H1 (cell line): ENCODE measurements at regions not wholly inside any gene's neighbourhood (a gene's known extent, or its start where the extent isn't known, plus 50 kb on each side); places are given as distances from the start of the nearest gene placed in this dataset.

Experiments used
- ATF3 ChIP-seq: IDR thresholded peaks from 2 replicates; pipeline ENCODE4 v1.6.1; 2011; ENCODE audit warnings: low read depth, mild to moderate bottlenecking, low read length; ENCODE audit not compliant: insufficient read depth
- BACH1 ChIP-seq: IDR thresholded peaks from 2 replicates; pipeline ENCODE4 v1.6.1; 2012; ENCODE audit warnings: low read length, improper control_type of control experiment
- BRCA1 ChIP-seq: IDR thresholded peaks from 2 replicates; pipeline ENCODE4 v1.6.1; 2012; ENCODE audit warnings: low read depth, low read length, improper control_type of control experiment
- CHD2 ChIP-seq: IDR thresholded peaks from 2 replicates; pipeline ENCODE4 v1.6.1; 2012; ENCODE audit warnings: low read length, improper control_type of control experiment
- CTCF ChIP-seq, 3 experiments: IDR thresholded peaks; 1 replicate in 2 of 3; 2 replicates in 1 of 3; pipeline versions ENCODE4 v1.5.1 to v1.6.1; 2011; ENCODE audit warnings: low read length in 3 of 3, mild to moderate bottlenecking in 3 of 3, inconsistent platforms in 2 of 3, low read depth in 1 of 3, moderate library complexity in 1 of 3; ENCODE audit not compliant: insufficient read depth in 1 of 3; ENCODE audit errors: control extremely low read depth in 1 of 3
- EZH2 ChIP-seq: fragments of 200-600 bp; sonication (generic); IDR thresholded peaks from 2 replicates; pipeline ENCODE4 v1.7.1; 2012; ENCODE audit warnings: low read depth, mild to moderate bottlenecking, moderate library complexity, low read length, inconsistent platforms; ENCODE audit not compliant: severe bottlenecking
- JUND ChIP-seq: IDR thresholded peaks from 2 replicates; pipeline ENCODE4 v1.6.1; 2011; ENCODE audit warnings: mild to moderate bottlenecking, improper control_type of control experiment, low read length
- KDM1A ChIP-seq: fragments of 200-600, 300-600 bp; sonication (generic); IDR thresholded peaks from 2 replicates; pipeline ENCODE4 v1.7.1; 2016; ENCODE audit warnings: mild to moderate bottlenecking, low read length, borderline replicate concordance
- POLR2A ChIP-seq, 2 experiments: IDR thresholded peaks; 1 replicate in 1 of 2; 2 replicates in 1 of 2; pipeline ENCODE4 v1.6.1; 2011; ENCODE audit warnings: low read depth in 2 of 2, low read length in 2 of 2, mild to moderate bottlenecking in 2 of 2; ENCODE audit errors: control extremely low read depth in 1 of 2
- POLR2AphosphoS5 ChIP-seq: IDR thresholded peaks from 2 replicates; pipeline ENCODE4 v1.6.1; 2011; ENCODE audit warnings: low read depth, low read length
- SIN3A ChIP-seq, 2 experiments: IDR thresholded peaks in 1 of 2; conservative IDR thresholded peaks in 1 of 2; 2 replicates each; pipeline ENCODE4 v1.6.1; 2011 to 2012; ENCODE audit warnings: low read length in 2 of 2, improper control_type of control experiment in 1 of 2, low read depth in 1 of 2, mild to moderate bottlenecking in 1 of 2
- TCF12 ChIP-seq: IDR thresholded peaks from 2 replicates; pipeline ENCODE4 v1.6.1; 2011; ENCODE audit warnings: low read depth, mild to moderate bottlenecking, low read length
- TEAD4 ChIP-seq: IDR thresholded peaks from 2 replicates; pipeline ENCODE4 v1.6.1; 2012; ENCODE audit warnings: low read depth, low read length, inconsistent platforms, mixed read lengths

GRCh38 chr6:11315743-11316437, 83.4 kb upstream of the NEDD9 start:
- TF ChIP-seq TCF12 (no peak), CTCF (IDR thresholded peaks at IDR 0.05; ENCODE audit: control extremely low read depth in 1 of 3, insufficient read depth in 1 of 3, low read depth in 1 of 3, low read length in 3 of 3) (no peak), SIN3A (conservative IDR thresholded peaks at IDR 0.05 in 1 of 2, IDR thresholded peaks at IDR 0.05 in 1 of 2; ENCODE audit: low read depth in 1 of 2, low read length in 2 of 2) (no peak), BRCA1 (no peak), KDM1A (no peak), EZH2 (no peak), ATF3 (no peak), JUND (no peak), POLR2AphosphoS5 (no peak), POLR2A (IDR thresholded peaks at IDR 0.05; ENCODE audit: control extremely low read depth in 1 of 2, low read depth in 2 of 2, low read length in 2 of 2) (no peak), TEAD4 (no peak), CHD2 (no peak), BACH1 (no peak)
